ENCODE measurements at regions not wholly inside any gene's neighbourhood (a gene's known extent, or its start where the extent isn't known, plus 50 kb on each side); places are given as distances from the start of the nearest gene placed in this dataset.

- no peak for TF ChIP-seq CTCF (IDR thresholded peaks at IDR 0.05)
- TF ChIP-seq POLR2A (IDR thresholded peaks at IDR 0.05) = no peak
- TF ChIP-seq EP300 (IDR thresholded peaks at IDR 0.05) = no peak
- no peak for TF ChIP-seq POLR2AphosphoS5 (IDR thresholded peaks at IDR 0.05)
Measured at GRCh38 chr2:16784652-16785051, 119.0 kb upstream of the CYRIA start.

Data from suprapubic skin (tissue), 4 donors.